NOMO-1 treated with dmso at 0.1 percent for 144 hours (cell line): ENCODE measurements at regions not wholly inside any gene's neighbourhood (a gene's known extent, or its start where the extent isn't known, plus 50 kb on each side); places are given as distances from the start of the nearest gene placed in this dataset.

ENCODE experiments used
- DNase-seq: peaks from one replicate; lab custom pipeline; 2025; ENCODE audit not compliant: unreplicated experiment; lab: John Stamatoyannopoulos, UW

DNA sequence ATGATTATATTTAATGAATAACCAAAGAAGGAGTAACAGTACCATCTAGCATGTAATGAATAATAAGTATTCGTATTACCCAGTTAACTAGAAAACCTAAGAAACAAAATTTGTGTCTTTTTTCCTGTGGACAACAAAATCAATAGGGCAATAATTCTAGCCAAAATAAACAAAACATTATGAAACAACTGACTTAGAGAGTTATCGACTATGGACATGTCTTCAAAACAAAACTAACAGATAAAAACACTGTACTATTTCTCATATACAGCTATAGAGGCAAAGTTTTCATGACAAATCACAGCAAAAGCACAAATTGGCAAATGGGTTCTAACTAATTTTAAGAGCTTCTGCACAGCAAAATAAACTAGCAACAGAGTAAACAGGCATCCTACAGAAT lies 224.1 kb downstream of the ALX1 start:
- DNase-seq: no peak

DNA sequence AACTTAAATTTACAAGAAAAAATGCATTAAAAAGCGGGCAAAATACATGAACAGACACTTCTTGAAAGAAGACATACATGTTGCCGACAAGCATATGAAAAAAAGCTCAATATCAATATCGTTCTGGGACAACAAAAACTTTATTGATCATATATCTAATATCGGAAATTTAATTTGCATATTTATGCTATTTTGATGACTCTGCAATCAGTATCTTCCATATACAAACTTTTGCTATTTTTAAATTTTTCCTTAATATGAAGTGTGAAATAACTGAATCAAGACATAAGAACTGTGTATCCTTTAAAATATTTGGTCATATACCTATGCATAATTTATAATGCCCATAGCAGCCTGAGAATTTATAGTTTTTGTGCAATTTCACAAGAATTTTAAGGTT lies 224.6 kb downstream of the ALX1 start:
- no peak for DNase-seq

DNA sequence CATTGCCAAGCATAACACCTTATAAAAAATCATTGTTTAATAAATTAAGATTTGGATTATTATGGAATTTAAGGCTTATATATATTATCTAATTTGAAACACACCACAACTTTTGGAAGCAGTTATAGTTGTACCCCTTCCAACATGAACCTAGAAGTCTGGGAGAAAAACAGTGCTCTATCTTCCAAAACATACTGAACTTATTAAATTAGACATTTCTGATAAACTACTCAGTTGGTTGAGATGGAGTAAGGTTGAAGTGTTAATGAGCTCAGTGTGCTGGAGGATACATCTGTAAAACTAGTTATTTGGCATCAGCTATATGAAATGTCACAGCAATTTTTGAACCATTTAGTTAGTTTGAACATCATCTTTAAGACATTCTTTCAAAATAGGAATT lies 227.4 kb downstream of the ALX1 start:
- no peak for DNase-seq

DNA sequence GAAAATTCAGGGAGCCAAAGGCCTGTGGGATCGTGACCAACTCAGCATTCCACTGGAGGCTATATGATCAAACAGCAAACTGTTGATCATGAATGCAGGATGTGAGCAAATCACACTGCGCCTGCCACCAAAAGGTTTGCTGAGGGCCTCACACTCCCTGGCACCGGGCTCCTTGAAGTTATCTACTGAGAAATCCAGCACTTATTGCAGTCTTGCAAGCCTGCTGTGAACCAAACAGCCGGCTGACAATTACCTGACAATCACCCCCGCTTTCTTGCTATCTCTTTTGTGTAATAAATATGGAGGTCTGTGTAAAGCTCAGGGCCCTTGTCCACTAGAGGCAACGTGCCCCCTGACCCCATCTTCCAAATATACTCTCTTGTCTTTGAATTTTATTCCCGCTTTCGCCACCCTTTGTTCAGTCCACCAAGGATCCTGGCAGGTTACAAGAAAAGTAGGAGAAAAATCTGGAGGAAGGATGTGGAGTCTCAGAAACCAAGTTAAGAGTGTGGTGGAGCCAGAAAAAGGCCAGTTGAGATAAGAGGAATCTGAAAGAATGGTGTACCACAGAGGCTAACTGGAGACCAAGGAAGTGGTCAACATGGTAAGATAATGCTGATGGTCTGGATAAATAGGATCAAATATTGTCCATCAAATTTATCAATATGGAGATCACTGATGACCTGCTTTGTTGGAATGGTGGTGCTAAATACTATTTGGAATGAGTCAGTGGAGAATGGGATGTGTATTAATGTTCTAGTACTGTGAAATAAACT lies 229.2 kb downstream of the ALX1 start:
- no peak for DNase-seq

DNA sequence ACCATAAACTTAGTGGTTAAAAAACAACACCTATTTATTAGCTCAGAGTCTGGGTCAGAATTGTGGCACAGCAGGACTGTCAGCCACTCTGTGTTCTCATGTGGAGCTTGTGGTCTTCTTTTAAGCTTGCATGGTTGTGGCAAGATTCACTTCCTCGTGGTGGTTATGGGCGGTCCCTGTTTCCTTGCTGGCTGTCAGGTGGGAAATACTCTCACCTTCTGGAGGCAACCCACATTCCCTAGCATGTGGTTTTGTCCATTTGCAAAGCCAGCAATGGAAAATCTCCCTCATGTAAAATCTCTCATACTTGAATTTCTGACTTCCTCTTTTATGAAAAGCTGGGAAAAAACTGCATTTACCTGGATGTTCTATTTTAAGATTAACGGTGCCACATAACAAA lies 229.8 kb downstream of the ALX1 start:
- DNase-seq: no peak

DNA sequence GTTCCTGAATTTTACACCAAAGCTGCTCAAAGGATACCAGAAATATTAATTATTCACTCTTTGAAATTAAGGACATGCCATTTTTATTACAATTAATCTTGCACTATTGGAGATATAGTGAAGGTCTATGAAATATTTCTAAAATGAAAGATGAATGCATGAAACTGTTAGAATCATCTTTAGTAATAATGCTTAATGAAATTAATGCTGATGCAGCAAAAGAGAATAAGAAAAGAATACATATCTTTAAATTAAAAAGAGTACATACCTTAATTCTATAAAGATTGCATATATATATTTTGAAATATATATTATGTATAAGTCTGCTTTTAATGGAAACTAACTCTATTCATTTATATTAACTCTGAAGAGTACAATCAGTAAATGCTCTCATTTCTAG lies 236.0 kb downstream of the ALX1 start:
- DNase-seq: no peak

DNA sequence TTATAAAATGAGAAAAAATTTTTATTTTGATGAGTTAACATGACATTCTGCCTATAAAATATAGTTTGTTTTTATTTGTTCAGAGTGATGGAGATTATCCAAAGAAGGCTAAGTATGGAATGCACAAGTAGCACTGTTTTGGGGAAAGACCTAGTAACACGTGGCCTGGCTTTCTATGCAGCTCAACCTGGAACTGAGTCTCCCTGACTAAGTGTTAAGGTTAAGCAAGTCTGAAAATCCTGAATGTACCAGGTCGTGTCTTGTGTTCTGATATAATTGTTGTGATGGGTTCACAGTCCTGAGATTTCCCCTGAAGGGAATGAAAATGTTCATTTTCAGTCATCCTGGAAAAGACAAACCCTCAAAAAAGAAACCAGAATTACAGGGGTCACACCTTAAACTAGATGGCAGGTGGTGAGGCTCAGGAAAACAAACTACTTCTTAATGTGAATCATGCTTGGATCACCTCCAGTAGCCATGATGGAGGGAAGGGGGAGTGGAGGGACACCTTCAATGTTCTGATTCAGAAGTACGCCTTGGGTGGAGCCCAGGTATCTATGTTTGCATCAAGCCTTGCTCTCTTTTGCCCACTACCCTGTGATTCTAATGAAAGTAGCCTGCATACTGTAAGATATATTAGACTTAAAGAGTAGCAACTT lies 236.8 kb downstream of the ALX1 start:
- no peak for DNase-seq

DNA sequence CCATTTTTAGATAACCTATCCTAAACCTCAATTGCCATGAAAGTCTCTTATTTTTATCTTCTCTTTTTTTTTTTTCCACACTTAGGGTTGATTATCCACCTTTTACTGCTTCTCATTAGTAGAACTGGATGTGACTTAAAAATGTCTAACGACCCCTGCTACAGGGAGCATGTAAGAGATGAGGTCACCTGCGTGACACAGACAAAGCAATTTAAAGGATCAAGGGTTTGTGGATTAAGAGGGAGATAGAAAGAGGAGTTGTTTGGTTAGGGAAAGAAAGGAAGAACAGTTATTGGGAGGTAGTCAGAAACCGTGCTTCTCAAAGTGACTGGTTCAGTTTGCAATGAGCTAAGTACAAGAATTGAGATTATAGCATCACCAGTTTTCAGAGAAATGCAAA lies 239.1 kb downstream of the ALX1 start:
- no peak for DNase-seq

DNA sequence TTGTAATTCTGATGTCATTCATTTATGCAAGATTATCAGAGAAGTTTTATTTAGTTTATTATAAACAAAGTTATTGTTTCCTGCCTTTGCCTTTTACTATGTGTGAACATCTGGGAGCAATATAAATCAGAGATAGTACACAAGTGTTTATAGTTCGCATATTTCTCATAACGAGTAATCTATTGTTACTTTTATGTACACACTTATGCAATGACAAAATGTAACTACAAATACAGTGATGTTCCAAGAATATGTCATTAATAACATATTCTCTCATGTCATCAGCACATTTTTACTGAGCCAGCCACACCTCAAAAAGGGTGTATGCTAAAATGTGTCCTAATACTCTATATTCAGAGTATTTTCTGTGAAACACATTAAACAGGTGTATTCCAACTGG lies 243.2 kb downstream of the ALX1 start:
- DNase-seq: no peak

DNA sequence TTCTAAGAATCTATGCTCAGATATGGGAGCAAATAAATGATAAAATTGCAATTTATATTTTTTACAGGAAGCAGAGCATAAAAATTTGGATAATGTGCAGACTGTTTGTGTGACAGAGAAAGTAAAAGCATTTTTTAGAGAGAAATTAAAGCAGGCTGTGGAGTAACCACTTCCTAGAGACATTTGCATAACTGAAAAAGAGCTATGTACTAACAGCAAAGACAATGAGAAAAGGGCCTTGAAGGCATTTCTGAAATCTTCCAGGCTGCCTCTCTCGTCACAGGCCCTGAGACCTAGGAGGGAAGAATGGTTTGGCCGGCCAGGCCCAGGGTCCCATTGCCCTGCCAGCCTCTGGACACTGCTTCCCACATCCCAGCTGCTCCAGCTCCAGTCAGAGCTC lies 247.2 kb downstream of the ALX1 start:
- no peak for DNase-seq

DNA sequence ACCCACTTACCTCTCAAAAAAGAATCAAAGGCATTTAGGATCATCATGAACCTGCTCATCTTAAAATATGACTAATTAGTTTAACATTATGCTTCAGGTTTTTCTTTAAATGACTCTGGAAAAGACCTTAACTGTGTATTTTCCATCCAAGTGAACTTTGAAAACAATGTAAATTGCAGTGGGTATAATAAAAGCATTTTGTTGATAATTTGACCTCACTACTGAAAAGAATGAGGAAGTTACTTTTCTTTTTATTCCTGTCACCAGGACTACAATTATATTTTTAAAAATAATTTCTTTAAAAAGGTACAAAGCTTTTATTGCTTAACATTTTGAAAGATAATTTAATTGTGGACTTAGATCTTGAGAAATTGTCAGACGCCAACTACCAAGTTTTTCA lies 249.9 kb downstream of the ALX1 start:
- no peak for DNase-seq

DNA sequence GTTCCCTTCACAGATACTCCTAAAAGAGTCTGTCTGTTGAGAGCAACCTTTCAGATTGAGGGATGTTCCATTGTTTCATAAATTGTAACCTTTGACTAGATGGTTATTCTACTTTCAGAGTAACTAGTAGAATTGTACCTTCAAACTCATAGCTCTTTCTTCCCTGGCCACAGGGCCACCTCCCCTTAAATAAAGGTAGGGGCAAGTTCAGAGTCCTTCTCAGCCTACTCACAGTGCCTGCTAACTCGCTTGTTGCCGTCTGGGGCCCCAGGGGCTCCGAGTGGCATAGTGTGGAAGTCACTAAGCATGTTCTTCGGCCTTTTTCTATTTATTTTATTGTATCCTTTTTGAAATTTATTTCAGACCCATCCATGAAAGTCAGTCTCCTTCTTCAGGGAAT lies 250.4 kb downstream of the ALX1 start:
- DNase-seq: no peak

DNA sequence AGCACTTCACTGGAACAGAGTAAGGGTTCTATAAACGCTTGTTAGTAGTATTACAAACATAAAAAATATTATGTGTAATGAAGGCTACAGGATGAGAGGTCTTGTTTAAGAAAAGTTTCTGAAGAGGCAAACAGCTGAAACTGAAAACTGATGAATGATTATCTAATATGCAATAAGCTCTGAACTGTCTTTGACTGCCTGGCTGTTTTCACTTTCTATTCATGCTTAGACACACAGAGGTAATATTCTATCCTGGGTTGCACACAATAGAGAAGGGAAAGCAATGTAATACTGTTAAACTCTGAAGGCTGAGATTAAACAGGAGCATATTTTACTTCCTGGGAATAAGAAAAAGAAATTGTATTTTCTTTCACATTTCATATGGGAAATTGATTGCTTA lies 251.3 kb downstream of the ALX1 start:
- DNase-seq: no peak

DNA sequence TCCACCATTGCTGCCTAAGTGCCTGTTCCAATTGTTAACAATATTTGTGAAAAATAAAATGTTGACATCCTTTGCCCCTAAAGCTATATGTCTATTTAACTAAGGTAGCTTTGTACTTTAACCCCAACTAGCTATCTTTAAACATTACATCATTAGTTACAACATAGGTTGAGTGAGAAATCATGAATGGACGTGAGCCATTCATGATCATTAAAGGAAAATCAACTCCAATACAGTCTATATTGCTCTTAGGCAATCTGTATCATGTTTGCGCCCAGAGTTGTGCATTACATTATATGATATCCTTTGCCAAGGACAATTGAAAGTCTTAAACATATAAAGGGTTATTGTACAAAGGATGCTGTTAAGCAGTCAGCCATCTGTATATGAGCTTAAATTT lies 269.6 kb downstream of the ALX1 start:
- DNase-seq: no peak

DNA sequence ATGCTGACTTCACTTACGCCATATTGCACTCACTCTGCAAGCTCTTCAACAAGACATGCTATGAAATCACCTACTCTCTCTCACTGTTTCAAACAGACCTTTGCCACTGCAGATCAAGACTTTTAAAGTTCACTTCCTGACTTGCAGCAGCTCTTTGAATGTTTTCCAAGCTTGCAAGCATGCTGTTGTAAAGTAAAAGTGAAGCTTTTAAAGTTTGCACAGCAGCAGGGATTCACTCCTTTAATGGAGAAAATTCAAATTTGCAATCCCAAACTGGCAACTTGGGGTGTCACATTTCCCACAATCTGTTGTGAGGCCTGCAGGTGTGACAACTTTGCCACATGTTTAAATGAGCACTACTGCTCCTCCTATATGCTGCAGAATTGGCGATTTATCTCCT lies 270.9 kb downstream of the ALX1 start:
- no peak for DNase-seq

DNA sequence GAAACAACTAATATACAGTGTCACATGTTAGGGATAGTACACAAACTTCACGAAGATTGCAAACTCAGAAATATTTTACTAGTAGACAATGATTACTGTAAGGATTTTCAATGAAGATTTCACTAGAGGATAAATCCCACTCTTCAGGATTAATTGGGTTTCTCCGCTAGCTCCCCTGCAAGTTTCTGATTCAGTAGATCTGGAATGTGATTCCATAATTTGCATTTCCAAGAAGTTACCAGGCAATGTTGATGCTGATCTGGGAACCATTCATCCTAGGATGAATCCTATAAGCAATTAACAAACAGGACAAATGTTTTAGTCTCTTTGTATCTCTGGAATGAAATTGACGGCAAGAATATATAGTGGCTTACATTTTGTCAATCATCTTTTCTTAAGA lies 272.4 kb downstream of the ALX1 start:
- no peak for DNase-seq

DNA sequence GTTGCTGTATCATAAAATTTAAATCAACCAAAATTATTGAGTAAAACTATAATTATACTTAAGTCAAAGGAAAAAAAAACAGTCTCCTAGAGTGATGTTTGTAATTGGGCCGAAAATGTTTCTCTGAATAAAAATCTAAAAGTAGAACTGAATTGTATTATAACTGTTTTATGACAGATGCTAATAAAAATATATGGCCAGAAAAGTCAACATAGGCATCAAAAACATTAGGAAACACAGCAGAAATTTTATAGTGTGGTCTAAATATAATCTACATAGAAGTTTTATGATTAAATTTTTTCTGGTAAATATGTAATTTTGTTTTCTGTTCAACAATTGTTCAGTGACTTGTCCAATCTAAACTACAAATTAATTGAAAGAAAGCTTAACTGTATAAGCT lies 277.8 kb downstream of the ALX1 start:
- no peak for DNase-seq

DNA sequence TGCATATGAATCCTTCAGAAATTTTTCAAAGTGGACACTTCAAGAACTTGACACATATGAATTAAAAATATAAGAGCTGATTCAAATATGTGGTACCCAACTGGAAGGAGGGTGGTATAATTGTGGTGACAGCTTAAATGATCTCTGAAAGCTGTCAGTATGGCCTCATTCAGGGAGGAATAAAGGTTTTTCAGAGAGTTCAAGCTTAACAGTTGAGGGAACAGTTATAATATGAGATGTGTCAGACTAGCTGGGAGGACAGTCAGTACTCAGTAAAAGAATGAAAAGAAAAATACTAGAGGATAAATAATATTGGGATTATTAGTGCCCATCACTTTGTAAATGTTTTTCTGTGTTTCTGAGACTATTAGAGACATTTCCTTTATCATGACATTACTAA lies 277.5 kb downstream of the RASSF9 start:
- DNase-seq: no peak

DNA sequence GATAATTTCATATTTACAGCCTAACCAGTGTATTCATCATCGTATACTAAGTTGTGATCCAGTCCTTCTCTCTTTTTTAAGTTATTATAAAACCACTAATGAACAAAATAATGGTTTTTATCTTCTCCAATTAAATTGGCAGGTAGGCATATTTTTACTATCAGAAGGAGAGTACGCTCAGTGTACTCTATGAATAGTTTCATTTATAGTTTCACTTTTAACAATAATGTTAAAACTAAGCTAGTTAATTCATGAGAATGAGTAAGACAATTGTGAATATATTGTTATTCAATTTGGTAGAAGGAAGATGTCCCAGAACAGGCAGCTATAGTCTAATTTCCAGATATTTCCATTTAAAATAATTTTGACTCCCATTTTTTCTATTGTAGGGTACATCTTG lies 277.1 kb downstream of the RASSF9 start:
- DNase-seq: no peak

DNA sequence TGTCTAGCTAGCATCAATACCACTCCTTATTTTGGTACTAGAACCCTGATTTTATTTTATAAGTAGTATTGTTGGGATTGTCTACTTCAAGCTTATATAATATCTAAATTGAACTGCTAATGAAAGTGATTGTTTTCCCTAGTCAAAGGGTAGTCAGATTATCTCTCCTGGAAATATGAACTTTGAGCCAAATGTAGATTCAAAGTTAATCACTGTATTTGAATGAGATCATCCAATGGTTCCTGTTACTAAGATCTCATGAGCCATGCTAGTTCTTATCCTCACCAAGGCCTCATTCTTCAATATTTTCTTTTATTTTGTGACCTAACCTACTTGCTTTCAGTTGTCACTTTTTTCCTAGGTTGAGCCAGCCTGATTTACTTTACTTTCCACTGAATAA lies 276.7 kb downstream of the RASSF9 start:
- DNase-seq: no peak

DNA sequence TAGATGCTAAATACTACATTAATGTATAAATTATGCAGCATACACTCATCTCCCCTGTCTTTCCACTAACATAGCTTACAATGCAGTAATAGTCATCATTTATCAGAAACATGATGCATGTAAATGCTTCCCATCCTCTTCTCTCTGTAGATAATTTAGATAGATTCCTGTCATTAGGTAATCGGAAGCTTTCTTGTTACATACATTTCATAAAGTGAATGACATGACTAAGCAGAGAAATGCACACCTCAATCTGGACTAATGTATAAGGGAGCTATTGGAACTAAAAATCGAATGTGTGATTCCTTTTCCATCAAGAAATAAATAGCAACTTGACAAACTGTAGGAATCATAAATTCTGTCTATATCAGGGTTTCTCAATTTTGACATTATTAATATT lies 273.4 kb downstream of the RASSF9 start:
- no peak for DNase-seq

DNA sequence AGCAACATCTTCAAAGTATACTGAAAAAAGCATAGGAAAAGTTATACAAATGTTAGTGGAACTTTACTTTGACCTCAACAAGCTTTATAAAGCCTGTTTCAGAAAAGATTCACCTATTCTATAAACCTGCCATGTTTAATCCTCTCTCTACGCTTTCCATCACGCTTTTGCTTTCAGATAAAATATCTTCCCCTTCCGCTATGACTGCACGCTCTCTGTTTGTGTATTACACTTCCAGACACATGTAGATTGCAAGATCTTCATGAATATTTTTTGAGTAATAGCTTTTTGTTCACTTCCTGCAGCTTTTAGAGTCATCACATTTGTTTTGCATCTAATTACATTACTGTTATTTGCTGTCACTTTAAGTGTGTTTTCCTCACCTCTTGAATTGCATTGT lies 271.4 kb downstream of the RASSF9 start:
- no peak for DNase-seq
